Activated naive CD8-positive, alpha-beta T cell (primary cell): ENCODE measurements at regions not wholly inside any gene's neighbourhood (a gene's known extent, or its start where the extent isn't known, plus 50 kb on each side); places are given as distances from the start of the nearest gene placed in this dataset.
"Not testable (repeated sequence)": the region's sequence is repeated elsewhere in the genome, so short reads cannot be mapped to it uniquely, and the experiment has no call there.

Experiments used
- H3K27ac Mint-ChIP-seq: one replicate; pipeline ENCODE4 v1.8.0; 2021; ENCODE audit warnings: mixed read lengths
- H3K27me3 Mint-ChIP-seq: one replicate; pipeline ENCODE4 v1.8.0; 2021; ENCODE audit warnings: mixed read lengths
- H3K36me3 Mint-ChIP-seq: one replicate; pipeline ENCODE4 v1.8.0; 2021; ENCODE audit warnings: mixed read lengths
- H3K4me1 Mint-ChIP-seq: one replicate; pipeline ENCODE4 v1.8.0; 2021; ENCODE audit warnings: low read depth, mixed read lengths
- H3K4me3 Mint-ChIP-seq: one replicate; pipeline ENCODE4 v1.8.0; 2021; ENCODE audit warnings: mild to moderate bottlenecking, mixed read lengths
- H3K9me3 Mint-ChIP-seq: one replicate; pipeline ENCODE4 v1.8.0; 2021; ENCODE audit warnings: low read depth, mixed read lengths

DNA sequence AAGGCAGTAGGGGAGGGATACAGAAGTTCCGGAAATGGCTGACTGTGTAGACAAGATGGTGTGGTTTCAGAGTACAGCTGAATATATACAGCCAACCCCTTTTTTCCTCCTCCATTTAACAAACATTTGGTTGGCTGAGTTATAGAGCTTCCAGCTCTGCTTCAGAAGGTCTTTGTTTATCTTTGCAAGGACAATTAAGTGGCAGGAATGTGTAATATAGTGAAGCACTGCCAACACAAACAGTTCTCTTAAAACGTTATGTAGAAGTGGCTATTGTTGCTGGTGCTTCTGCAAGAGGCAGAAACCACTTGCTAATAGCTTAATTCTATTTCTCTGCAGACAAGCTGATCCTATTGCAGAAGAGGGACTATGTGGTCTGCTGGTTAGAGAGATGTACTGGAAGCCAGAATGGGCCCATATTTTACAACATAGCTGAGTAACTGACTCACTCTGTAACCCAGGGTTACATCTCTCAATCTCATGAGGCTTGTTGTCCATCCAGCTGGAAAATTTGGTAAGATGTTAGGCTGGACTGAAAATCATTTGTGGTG lies 62.7 kb upstream of the OSMR start:
- Mint-ChIP-seq H3K4me1 (no peaks in the 10 kb centered on the region), H3K9me3 (peaks cover 10% of the 10 kb centered on the region), H3K27me3 (peaks cover 11% of the 10 kb centered on the region), H3K36me3 (no peaks in the 10 kb centered on the region), H3K4me3 (no peak overlapping the region), H3K27ac (no peak overlapping the region)

DNA sequence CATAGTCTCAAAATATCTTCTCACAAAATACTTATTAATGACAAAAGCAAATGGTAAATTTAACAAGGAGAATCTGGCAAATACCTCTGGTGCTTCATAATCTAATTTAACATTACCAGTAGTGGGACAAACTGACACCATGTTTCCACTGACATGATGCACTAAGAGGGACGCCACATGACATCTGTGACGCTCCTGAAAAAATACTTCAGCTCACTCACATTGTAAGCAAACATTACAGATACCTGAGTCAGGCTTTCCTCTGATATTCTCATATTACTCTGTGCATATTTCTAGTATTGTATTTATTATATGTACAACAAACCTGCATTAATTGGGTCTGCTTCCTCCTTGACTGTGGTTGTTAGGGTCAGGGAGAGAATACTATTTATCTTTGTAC lies 56.7 kb upstream of the OSMR start:
- no peak overlapping the region for H3K4me3 Mint-ChIP-seq
- peaks cover 3% of the 10 kb centered on the region for H3K27me3 Mint-ChIP-seq
- no peaks in the 10 kb centered on the region for H3K4me1 Mint-ChIP-seq
- H3K9me3 Mint-ChIP-seq: peaks cover 7% of the 10 kb centered on the region
- no peak overlapping the region for H3K27ac Mint-ChIP-seq
- no peaks in the 10 kb centered on the region for H3K36me3 Mint-ChIP-seq

DNA sequence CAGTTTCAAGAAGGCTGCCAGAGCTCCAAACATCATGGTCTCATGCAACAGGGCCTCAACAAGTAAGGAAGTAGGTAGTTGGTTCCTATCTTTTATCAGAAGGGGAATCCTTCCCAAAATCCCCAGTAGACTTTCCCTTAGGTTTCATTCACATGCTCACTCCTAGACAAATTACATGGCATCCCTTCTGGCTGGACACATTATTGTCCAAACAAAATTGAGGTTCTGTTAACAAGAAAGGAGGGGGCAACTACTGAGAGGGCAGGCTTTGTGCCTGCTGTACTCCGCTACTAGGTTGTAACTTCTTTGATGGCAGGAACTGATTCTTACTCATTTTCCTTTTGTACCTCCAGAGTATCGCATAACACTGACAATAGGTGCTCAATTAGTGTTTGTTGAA lies 56.0 kb upstream of the OSMR start:
- peaks cover 7% of the 10 kb centered on the region for H3K9me3 Mint-ChIP-seq
- no peak overlapping the region for H3K27ac Mint-ChIP-seq
- no peak overlapping the region for H3K4me3 Mint-ChIP-seq
- no peaks in the 10 kb centered on the region for H3K36me3 Mint-ChIP-seq
- peaks cover 8% of the 10 kb centered on the region for H3K27me3 Mint-ChIP-seq
- no peaks in the 10 kb centered on the region for H3K4me1 Mint-ChIP-seq

DNA sequence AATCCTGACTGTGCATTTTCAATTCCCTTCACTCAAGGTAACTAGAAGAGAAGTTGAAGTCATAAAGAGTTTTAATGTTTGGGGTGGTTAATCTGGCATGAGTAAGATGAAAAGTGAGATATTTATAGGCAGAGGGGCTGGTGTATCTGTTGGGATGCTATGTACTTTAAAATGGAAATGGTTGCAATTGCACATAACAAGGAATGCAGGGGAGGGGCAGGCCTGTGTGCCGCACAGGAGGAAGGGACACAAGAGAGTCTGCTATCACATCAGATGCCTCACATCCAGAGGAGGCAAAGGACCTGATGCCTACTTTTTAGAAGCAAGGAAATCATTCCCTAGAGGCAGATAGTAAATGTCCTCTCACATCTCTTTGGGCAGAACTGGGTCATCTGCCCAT lies 55.5 kb upstream of the OSMR start:
- Mint-ChIP-seq H3K27ac (no peak overlapping the region), H3K4me1 (no peaks in the 10 kb centered on the region), H3K9me3 (peaks cover 7% of the 10 kb centered on the region), H3K36me3 (no peaks in the 10 kb centered on the region), H3K4me3 (no peak overlapping the region), H3K27me3 (peaks cover 10% of the 10 kb centered on the region)

DNA sequence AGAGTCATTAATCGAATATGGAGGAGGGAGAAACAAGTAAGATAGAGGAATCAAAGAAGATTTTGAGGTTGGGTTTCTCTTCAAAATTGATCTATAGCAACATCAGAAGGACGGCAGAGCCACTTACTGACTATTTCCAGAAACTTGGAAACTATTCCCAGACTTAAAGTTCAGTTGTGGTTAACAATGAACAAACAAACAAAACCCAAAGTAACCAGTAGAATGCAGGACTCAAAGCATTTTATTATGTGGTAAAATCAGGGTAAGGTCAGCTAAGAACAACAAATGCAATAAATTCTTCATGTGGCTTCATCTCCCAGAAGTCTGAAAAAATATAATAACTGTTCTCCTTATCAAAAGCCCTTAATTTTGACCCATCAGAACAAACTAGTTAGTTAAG lies 54.9 kb upstream of the OSMR start:
- no peak overlapping the region for H3K4me3 Mint-ChIP-seq
- H3K27ac Mint-ChIP-seq: no peak overlapping the region
- H3K4me1 Mint-ChIP-seq: no peaks in the 10 kb centered on the region
- peaks cover 12% of the 10 kb centered on the region for H3K27me3 Mint-ChIP-seq
- H3K36me3 Mint-ChIP-seq: no peaks in the 10 kb centered on the region
- H3K9me3 Mint-ChIP-seq: peaks cover 3% of the 10 kb centered on the region

DNA sequence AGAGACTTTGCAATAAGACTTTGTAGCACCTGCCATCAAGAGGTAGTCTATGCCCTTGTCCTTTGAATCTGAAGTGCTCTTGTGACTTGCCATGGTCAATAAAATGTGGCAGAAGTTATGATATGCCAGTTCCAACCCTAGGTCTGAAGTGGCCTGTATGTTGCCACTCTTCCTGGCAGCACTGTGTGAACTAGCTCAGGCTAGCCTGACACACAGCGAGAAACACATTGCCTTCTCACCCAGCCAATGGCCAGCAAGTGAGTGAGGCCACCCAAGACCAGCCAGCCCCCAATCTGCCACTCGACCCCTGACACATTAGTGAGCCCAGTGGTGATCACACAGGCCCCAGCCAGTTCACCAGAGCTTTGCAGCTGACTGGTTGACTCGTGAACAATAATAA lies 52.7 kb upstream of the OSMR start:
- no peaks in the 10 kb centered on the region for H3K9me3 Mint-ChIP-seq
- peaks cover 9% of the 10 kb centered on the region for H3K27me3 Mint-ChIP-seq
- no peak overlapping the region for H3K4me3 Mint-ChIP-seq

DNA sequence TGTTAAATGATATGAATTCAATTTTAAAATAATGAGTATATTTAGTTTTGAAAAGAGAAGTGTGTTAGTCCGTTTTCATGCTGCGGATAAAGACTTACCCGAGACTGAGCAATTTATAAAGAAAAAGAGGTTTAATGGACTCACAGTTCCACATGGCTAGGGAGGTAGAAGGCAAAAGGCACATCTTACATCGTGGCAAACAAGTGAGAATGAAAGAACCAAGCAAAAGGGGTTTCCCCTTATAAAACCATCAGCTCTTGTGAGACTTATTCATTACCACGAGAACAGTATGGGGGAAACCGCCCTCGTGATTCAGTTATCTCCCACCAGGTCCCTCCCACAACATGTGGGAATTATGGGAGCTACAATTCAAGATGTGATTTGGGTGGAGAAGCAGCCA lies 51.8 kb upstream of the OSMR start:
- H3K27me3 Mint-ChIP-seq, H3K36me3 Mint-ChIP-seq, H3K4me1 Mint-ChIP-seq, H3K27ac Mint-ChIP-seq, H3K9me3 Mint-ChIP-seq, H3K4me3 Mint-ChIP-seq: not testable (repeated sequence)

More for the DNA sequence above, 52.7 kb upstream of the OSMR start:
- Mint-ChIP-seq H3K36me3 (no peaks in the 10 kb centered on the region), H3K27ac (no peak overlapping the region), H3K4me1 (no peaks in the 10 kb centered on the region)

DNA sequence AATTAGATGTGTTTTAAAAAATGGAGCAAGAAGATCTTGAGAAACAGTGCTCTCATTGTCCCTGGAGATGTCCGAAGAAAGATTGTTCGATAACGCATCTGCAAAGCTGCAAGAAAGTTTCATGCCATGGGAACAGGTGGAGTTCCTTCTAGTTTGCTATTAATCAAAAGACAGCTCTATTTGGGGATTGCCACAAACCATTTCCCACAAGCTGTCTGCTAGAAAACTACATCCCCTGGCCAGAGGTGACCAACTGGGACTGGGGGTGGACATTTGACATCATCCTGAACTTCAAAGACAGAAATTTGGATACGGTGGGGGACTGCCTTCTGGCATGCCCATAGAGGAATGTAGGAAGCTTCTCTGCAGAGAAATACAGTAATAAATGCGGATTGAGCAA lies 50.8 kb upstream of the OSMR start:
- no peaks in the 10 kb centered on the region for H3K36me3 Mint-ChIP-seq
- no peak overlapping the region for H3K27ac Mint-ChIP-seq
- no peaks in the 10 kb centered on the region for H3K4me1 Mint-ChIP-seq
- peaks cover 9% of the 10 kb centered on the region for H3K27me3 Mint-ChIP-seq
- no peaks in the 10 kb centered on the region for H3K9me3 Mint-ChIP-seq
- no peak overlapping the region for H3K4me3 Mint-ChIP-seq

DNA sequence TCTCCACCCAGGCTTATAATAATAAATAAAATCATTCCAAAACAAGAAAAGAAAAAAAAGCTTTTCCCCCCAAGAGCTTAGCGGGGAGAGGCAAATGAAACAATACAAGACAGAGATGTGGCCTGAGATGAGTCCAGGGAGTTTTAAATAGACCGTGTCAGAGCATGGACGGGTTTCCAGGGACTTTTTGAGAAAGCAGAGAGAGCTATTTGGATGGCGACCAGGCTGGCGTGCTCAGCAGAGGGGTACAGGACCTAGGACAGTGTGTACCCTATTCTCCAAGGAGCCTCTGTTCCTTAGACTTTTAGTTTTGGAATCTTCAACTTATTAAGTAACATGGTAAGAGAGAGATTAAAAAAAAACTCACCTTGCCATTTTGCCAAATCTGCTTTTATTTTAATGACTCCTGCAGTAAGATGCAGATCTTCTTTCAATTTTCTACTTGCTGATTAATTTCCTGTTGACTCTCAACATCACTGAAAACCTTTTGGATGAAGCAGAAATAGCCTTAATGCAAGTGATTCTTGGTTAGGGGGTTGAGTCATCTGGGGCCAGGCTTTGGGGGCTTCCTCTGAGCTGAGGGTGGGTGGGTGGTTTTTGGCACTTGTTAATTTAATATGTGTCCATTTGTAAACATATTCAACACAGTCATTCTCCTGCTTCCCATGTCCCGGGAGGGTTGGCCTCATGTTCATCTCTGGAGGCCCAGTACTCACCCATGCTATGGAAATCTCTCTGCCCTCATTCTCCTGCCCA lies 49.6 kb upstream of the OSMR start:
- Mint-ChIP-seq H3K9me3 (no peaks in the 10 kb centered on the region), H3K27ac (no peak overlapping the region), H3K4me1 (no peaks in the 10 kb centered on the region), H3K27me3 (peaks cover 9% of the 10 kb centered on the region), H3K36me3 (no peaks in the 10 kb centered on the region), H3K4me3 (no peak overlapping the region)
